HEK293 (cell line): ENCODE measurements at regions not wholly inside any gene's neighbourhood (a gene's known extent, or its start where the extent isn't known, plus 50 kb on each side); places are given as distances from the start of the nearest gene placed in this dataset.

Source experiments
- CTCF ChIA-PET: fragments of 350-600 bp; formaldehyde crosslinking; extraction: SDS; loops from one replicate; lab custom pipeline; 2021; ENCODE audit warnings: antibody characterized with exemption; lab: Yijun Ruan, JAX
- POLR2A ChIA-PET: fragments of 300-600 bp; formaldehyde crosslinking; extraction: SDS; loops from one replicate; lab custom pipeline; 2020; ENCODE audit warnings: antibody characterized with exemption, inconsistent platforms; lab: Yijun Ruan, JAX
- H3K27ac ChIP-seq: fragments of 200-500 bp; sonication (Bioruptor generic); 2 replicates; pipeline ENCODE4 v1.5.1; 2014; ENCODE audit warnings: low read depth, low read length, control low read depth, inconsistent platforms; ENCODE audit errors: extremely low read depth
- H3K36me3 ChIP-seq, 2 experiments: fragments of 200-500 bp in 1 of 2; sonication (Bioruptor generic) in 1 of 2; 1 replicate in 1 of 2; 2 replicates in 1 of 2; pipeline ENCODE4 v1.5.1; 2014 to 2017; ENCODE audit warnings: inconsistent platforms in 2 of 2, low read length in 2 of 2; ENCODE audit not compliant: control insufficient read depth in 2 of 2, insufficient read depth in 1 of 2
- H3K4me1 ChIP-seq: fragments of 200-500 bp; sonication (Bioruptor generic); 2 replicates; pipeline ENCODE4 v1.5.1; 2014; ENCODE audit warnings: mild to moderate bottlenecking, low read length, inconsistent platforms; ENCODE audit not compliant: control insufficient read depth, insufficient read depth
- H3K4me3 ChIP-seq: 2 replicates; pipeline ENCODE4 v1.5.1; 2011; ENCODE audit warnings: low read depth, mild to moderate bottlenecking, control low read depth, low read length, moderate library complexity
- H3K9me3 ChIP-seq: fragments of 200-500 bp; sonication (Bioruptor generic); 2 replicates; pipeline ENCODE4 v1.5.1; 2014; ENCODE audit warnings: low read depth, low read length, inconsistent platforms; ENCODE audit not compliant: control insufficient read depth, insufficient read depth
- BCL6B ChIP-seq: fragments of 450-650 bp; formaldehyde crosslinking; IDR thresholded peaks from 2 replicates; pipeline ENCODE4 v1.5.1; 2017; ENCODE audit warnings: missing biosample characterization, missing genetic modification characterization
- GLIS1 ChIP-seq: fragments of 450-650 bp; formaldehyde crosslinking; IDR thresholded peaks from 2 replicates; pipeline ENCODE4 v1.5.1; 2016; ENCODE audit warnings: missing biosample characterization, missing genetic modification characterization
- HIC1 ChIP-seq: fragments of 450-650 bp; formaldehyde crosslinking; IDR thresholded peaks from 2 replicates; pipeline ENCODE4 v1.5.1; 2016; ENCODE audit warnings: missing biosample characterization, missing genetic modification characterization
- IKZF3 ChIP-seq: fragments of 450-650 bp; IDR thresholded peaks from 2 replicates; pipeline ENCODE4 v1.5.0; 2018; ENCODE audit warnings: missing biosample characterization, mild to moderate bottlenecking, missing genetic modification characterization, moderate library complexity
- SP7 ChIP-seq: fragments of 450-650 bp; formaldehyde crosslinking; IDR thresholded peaks from 2 replicates; pipeline ENCODE4 v1.5.1; 2016; ENCODE audit warnings: missing biosample characterization, missing genetic modification characterization
- ZBTB6 ChIP-seq: fragments of 450-650 bp; formaldehyde crosslinking; IDR thresholded peaks from 2 replicates; pipeline ENCODE4 v1.5.1; 2017; ENCODE audit warnings: missing biosample characterization, missing genetic modification characterization
- ZNF146 ChIP-seq: fragments of 450-650 bp; formaldehyde crosslinking; IDR thresholded peaks from 2 replicates; pipeline ENCODE4 v1.5.1; 2016; ENCODE audit warnings: missing biosample characterization, missing genetic modification characterization
- ZNF18 ChIP-seq: fragments of 450-650 bp; formaldehyde crosslinking; IDR thresholded peaks from 2 replicates; pipeline ENCODE4 v1.5.1; 2016; ENCODE audit warnings: missing biosample characterization, missing genetic modification characterization
- ZNF311 ChIP-seq: fragments of 450-650 bp; formaldehyde crosslinking; IDR thresholded peaks from 2 replicates; pipeline ENCODE4 v1.5.1; 2017; ENCODE audit warnings: missing biosample characterization, missing genetic modification characterization, borderline replicate concordance
- ZNF362 ChIP-seq: fragments of 450-650 bp; formaldehyde crosslinking; IDR thresholded peaks from 2 replicates; pipeline ENCODE4 v1.5.1; 2016; ENCODE audit warnings: missing biosample characterization, missing genetic modification characterization
- ZNF423 ChIP-seq: fragments of 450-650 bp; formaldehyde crosslinking; IDR thresholded peaks from 2 replicates; pipeline ENCODE4 v1.5.1; 2016; ENCODE audit warnings: missing biosample characterization, missing genetic modification characterization
- ZNF426 ChIP-seq: fragments of 450-650 bp; formaldehyde crosslinking; IDR thresholded peaks from 2 replicates; pipeline ENCODE4 v1.5.1; 2017; ENCODE audit warnings: missing biosample characterization, missing genetic modification characterization, mild to moderate bottlenecking, inconsistent platforms, moderate library complexity
- ZNF549 ChIP-seq: fragments of 450-650 bp; IDR thresholded peaks from 2 replicates; pipeline ENCODE4 v1.5.1; 2018; ENCODE audit warnings: missing biosample characterization, missing genetic modification characterization, mild to moderate bottlenecking, inconsistent platforms, moderate library complexity
- ZNF596 ChIP-seq: fragments of 450-650 bp; IDR thresholded peaks from 2 replicates; pipeline ENCODE4 v1.5.0; 2018; ENCODE audit warnings: missing biosample characterization, mild to moderate bottlenecking, missing genetic modification characterization, moderate library complexity
- ZNF621 ChIP-seq: fragments of 450-650 bp; formaldehyde crosslinking; IDR thresholded peaks from 2 replicates; pipeline ENCODE4 v1.5.1; 2017; ENCODE audit warnings: missing biosample characterization, missing genetic modification characterization
- ZNF626 ChIP-seq: fragments of 450-650 bp; sonication (Bioruptor Pico); formaldehyde crosslinking; IDR thresholded peaks from 2 replicates; pipeline ENCODE4 v1.5.1; 2018; ENCODE audit warnings: missing biosample characterization, missing genetic modification characterization, inconsistent platforms
- ZNF664 ChIP-seq: fragments of 450-650 bp; formaldehyde crosslinking; IDR thresholded peaks from 2 replicates; pipeline ENCODE4 v1.5.1; 2016; ENCODE audit warnings: missing biosample characterization, missing genetic modification characterization
- ZNF701 ChIP-seq: fragments of 450-650 bp; formaldehyde crosslinking; IDR thresholded peaks from 2 replicates; pipeline ENCODE4 v1.5.1; 2016; ENCODE audit warnings: missing biosample characterization, missing genetic modification characterization

- ChIA-PET POLR2A (no interaction called here), CTCF (interaction anchor here (1.2 kb wide), 1 partner anchor 10 kb away, joined by 3 read pairs; no protein-coding TSS in a partner anchor)
- Histone ChIP-seq H3K9me3 (no peaks in the 10 kb centered on the region), H3K4me1 (no peaks in the 10 kb centered on the region), H3K27ac (no peak overlapping the region), H3K36me3 (no peaks in the 10 kb centered on the region), H3K4me3 (no peak overlapping the region)
- TF ChIP-seq GLIS1 (tag by site-specific recombination): no peak
- TF ChIP-seq ZNF362 (tag by site-specific recombination): no peak
- TF ChIP-seq ZNF664 (tag by site-specific recombination): no peak
- no peak for TF ChIP-seq ZNF626
- no peak for TF ChIP-seq SP7 (tag by site-specific recombination)
- no peak for TF ChIP-seq HIC1 (tag by site-specific recombination)
- TF ChIP-seq IKZF3: no peak
- TF ChIP-seq BCL6B (tag by site-specific recombination): no peak
- TF ChIP-seq ZNF423 (tag by site-specific recombination): no peak
- TF ChIP-seq ZNF701 (tag by site-specific recombination): no peak
- no peak for TF ChIP-seq ZNF549 (tag by site-specific recombination)
- no peak for TF ChIP-seq ZNF311 (tag by site-specific recombination)
- no peak for TF ChIP-seq ZBTB6
- TF ChIP-seq ZNF621 (tag by site-specific recombination): no peak
- no peak for TF ChIP-seq ZNF426
- no peak for TF ChIP-seq ZNF146
- no peak for TF ChIP-seq ZNF596 (tag by site-specific recombination)
These were observed 116.3 kb downstream of the APIP start for GRCh38 chr11:34799848-34800247.

- Histone ChIP-seq H3K9me3 (no peaks in the 10 kb centered on the region), H3K36me3 (no peaks in the 10 kb centered on the region), H3K27ac (no peak overlapping the region), H3K4me3 (no peak overlapping the region), H3K4me1 (no peaks in the 10 kb centered on the region)
- ChIA-PET POLR2A (no interaction called here), CTCF (interaction anchor here (1.2 kb wide), 1 partner anchor 9 kb away, joined by 3 read pairs; no protein-coding TSS in a partner anchor)
- no peak for TF ChIP-seq ZNF18 (tag by site-specific recombination)
These were observed 117.2 kb downstream of the APIP start for GRCh38 chr11:34798985-34799384.
